ENCODE measurements at regions not wholly inside any gene's neighbourhood (a gene's known extent, or its start where the extent isn't known, plus 50 kb on each side); places are given as distances from the start of the nearest gene placed in this dataset.

- H3K4me3 ChIP-seq (ENCODE audit: low read length): no peak overlapping the region
- TF ChIP-seq CTCF (conservative IDR thresholded peaks at IDR 0.05; ENCODE audit: low read length): no peak
- DNase-seq (ENCODE audit: low read depth): no peak
Observed at GRCh38 chr11:12315024-12315423, 62.3 kb upstream of the PARVA start.

- TF ChIP-seq CTCF (conservative IDR thresholded peaks at IDR 0.05; ENCODE audit: low read length): no peak
Observed at GRCh38 chr11:12316432-12316831, 60.9 kb upstream of the PARVA start.

GRCh38 chr11:12318791-12319438 lies 58.5 kb upstream of the PARVA start:
- no peak for TF ChIP-seq CTCF (conservative IDR thresholded peaks at IDR 0.05; ENCODE audit: low read length)
- H3K4me3 ChIP-seq (ENCODE audit: low read length): no peak overlapping the region
- peak; percentile 90 for DNase-seq (ENCODE audit: low read depth)

More at GRCh38 chr11:12316432-12316831, 60.9 kb upstream of the PARVA start:
- no peak for DNase-seq (ENCODE audit: low read depth)
- H3K4me3 ChIP-seq (ENCODE audit: low read length): no peak overlapping the region

- TF ChIP-seq CTCF (conservative IDR thresholded peaks at IDR 0.05; ENCODE audit: low read length): no peak
- DNase-seq (ENCODE audit: low read depth): no peak
- H3K4me3 ChIP-seq (ENCODE audit: low read length): no peak overlapping the region
Observed at GRCh38 chr11:12319461-12319951, 57.9 kb upstream of the PARVA start.

- no peak for DNase-seq (ENCODE audit: low read depth)
- no peak overlapping the region for H3K4me3 ChIP-seq (ENCODE audit: low read length)
- TF ChIP-seq CTCF (conservative IDR thresholded peaks at IDR 0.05; ENCODE audit: low read length): no peak
Observed at GRCh38 chr11:12319988-12320387, 57.4 kb upstream of the PARVA start.

GRCh38 chr11:12321217-12321937 lies 56.0 kb upstream of the PARVA start:
- no peak for DNase-seq (ENCODE audit: low read depth)
- no peak for TF ChIP-seq CTCF (conservative IDR thresholded peaks at IDR 0.05; ENCODE audit: low read length)
- no peak overlapping the region for H3K4me3 ChIP-seq (ENCODE audit: low read length)

GRCh38 chr11:12324585-12324984 lies 52.8 kb upstream of the PARVA start:
- no peak for TF ChIP-seq CTCF (conservative IDR thresholded peaks at IDR 0.05; ENCODE audit: low read length)
- no peak overlapping the region for H3K4me3 ChIP-seq (ENCODE audit: low read length)
- no peak for DNase-seq (ENCODE audit: low read depth)
